ENCODE measurements at regions not wholly inside any gene's neighbourhood (a gene's known extent, or its start where the extent isn't known, plus 50 kb on each side); places are given as distances from the start of the nearest gene placed in this dataset.

DNA sequence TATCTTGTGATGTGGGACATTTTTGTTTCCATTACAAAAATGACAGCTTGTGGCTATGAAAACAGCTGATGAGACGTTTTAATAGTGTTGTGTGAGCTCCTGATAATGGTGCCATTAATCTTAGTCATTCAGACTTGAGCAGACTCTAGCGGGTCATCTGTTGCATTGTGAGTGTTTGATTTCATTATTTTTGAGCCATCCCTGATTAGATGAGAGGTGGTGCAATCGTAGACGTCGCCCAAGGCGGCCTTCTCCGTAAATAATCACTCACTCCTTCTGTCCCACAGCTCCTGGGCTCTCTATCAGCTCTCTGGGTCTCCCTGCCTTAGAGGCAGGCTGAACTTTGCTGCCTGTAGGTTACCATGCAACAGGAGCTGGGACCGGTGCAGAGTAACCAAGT lies 528.0 kb upstream of the SGCG start:
- Histone ChIP-seq H3K36me3 (ENCODE audit: control insufficient read depth, insufficient read depth, low read length) (no peaks in the 10 kb centered on the region), H3K27me3 (ENCODE audit: control insufficient read depth, insufficient read depth, low read length) (no peaks in the 10 kb centered on the region), H3K4me1 (ENCODE audit: control insufficient read depth, insufficient read depth, low read length) (no peaks in the 10 kb centered on the region), H3K9me3 (ENCODE audit: control insufficient read depth, insufficient read depth, low read depth, low read length) (no peaks in the 10 kb centered on the region), H3K27ac (ENCODE audit: low read length) (no peak overlapping the region), H3K4me3 (ENCODE audit: low read depth in 2 of 2, low read length in 2 of 2) (no peak overlapping the region)
- BruUV-seq (replicated peaks), result no TSS peak
- in situ Hi-C loops (cut with HindIII; ENCODE audit: low pct_unique_long_range_greater_than_20kb, low sequenced_read_pairs) (no loop called here), intact Hi-C loops (cut with micrococcal nuclease; ENCODE audit: unreplicated experiment) (no loop called here)
- ChIA-PET POLR2A (no interaction called here), CTCF (no interaction called here)
- ATAC-seq (no peak), DNase-seq (ENCODE audit: low read depth, low spot score) (no peak)
- no peak for TF ChIP-seq SIN3A (IDR thresholded peaks at IDR 0.05; ENCODE audit: borderline replicate concordance, insufficient read depth, low read depth, low read length)
- TF ChIP-seq TCF7L2 (IDR thresholded peaks at IDR 0.05; ENCODE audit: low read depth, low read length), result no peak
- TF ChIP-seq, protein P1, sequence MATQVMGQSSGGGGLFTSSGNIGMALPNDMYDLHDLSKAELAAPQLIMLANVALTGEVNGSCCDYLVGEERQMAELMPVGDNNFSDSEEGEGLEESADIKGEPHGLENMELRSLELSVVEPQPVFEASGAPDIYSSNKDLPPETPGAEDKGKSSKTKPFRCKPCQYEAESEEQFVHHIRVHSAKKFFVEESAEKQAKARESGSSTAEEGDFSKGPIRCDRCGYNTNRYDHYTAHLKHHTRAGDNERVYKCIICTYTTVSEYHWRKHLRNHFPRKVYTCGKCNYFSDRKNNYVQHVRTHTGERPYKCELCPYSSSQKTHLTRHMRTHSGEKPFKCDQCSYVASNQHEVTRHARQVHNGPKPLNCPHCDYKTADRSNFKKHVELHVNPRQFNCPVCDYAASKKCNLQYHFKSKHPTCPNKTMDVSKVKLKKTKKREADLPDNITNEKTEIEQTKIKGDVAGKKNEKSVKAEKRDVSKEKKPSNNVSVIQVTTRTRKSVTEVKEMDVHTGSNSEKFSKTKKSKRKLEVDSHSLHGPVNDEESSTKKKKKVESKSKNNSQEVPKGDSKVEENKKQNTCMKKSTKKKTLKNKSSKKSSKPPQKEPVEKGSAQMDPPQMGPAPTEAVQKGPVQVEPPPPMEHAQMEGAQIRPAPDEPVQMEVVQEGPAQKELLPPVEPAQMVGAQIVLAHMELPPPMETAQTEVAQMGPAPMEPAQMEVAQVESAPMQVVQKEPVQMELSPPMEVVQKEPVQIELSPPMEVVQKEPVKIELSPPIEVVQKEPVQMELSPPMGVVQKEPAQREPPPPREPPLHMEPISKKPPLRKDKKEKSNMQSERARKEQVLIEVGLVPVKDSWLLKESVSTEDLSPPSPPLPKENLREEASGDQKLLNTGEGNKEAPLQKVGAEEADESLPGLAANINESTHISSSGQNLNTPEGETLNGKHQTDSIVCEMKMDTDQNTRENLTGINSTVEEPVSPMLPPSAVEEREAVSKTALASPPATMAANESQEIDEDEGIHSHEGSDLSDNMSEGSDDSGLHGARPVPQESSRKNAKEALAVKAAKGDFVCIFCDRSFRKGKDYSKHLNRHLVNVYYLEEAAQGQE (IDR thresholded peaks at IDR 0.05; ENCODE audit: insufficient read depth in 1 of 2, low read depth in 2 of 2, low read length in 1 of 2), result no peak

GRCh38 chr13:22653866-22654265 lies 526.9 kb upstream of the SGCG start:
- in situ Hi-C loops (cut with HindIII; ENCODE audit: low pct_unique_long_range_greater_than_20kb, low sequenced_read_pairs), result no loop called here

More at GRCh38 chr13:22653866-22654265, 526.9 kb upstream of the SGCG start:
- TF ChIP-seq, protein P1 (IDR thresholded peaks at IDR 0.05; ENCODE audit: insufficient read depth in 1 of 2, low read depth in 2 of 2, low read length in 1 of 2), result no peak
- no peak for TF ChIP-seq POLR2AphosphoS5 (IDR thresholded peaks at IDR 0.05; ENCODE audit: low read depth, low read length)
- no peak for TF ChIP-seq SIN3A (IDR thresholded peaks at IDR 0.05; ENCODE audit: borderline replicate concordance, insufficient read depth, low read depth, low read length)
- TF ChIP-seq, protein P2, sequence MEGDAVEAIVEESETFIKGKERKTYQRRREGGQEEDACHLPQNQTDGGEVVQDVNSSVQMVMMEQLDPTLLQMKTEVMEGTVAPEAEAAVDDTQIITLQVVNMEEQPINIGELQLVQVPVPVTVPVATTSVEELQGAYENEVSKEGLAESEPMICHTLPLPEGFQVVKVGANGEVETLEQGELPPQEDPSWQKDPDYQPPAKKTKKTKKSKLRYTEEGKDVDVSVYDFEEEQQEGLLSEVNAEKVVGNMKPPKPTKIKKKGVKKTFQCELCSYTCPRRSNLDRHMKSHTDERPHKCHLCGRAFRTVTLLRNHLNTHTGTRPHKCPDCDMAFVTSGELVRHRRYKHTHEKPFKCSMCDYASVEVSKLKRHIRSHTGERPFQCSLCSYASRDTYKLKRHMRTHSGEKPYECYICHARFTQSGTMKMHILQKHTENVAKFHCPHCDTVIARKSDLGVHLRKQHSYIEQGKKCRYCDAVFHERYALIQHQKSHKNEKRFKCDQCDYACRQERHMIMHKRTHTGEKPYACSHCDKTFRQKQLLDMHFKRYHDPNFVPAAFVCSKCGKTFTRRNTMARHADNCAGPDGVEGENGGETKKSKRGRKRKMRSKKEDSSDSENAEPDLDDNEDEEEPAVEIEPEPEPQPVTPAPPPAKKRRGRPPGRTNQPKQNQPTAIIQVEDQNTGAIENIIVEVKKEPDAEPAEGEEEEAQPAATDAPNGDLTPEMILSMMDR (IDR thresholded peaks at IDR 0.05), result no peak
- no peak for TF ChIP-seq TCF7L2 (IDR thresholded peaks at IDR 0.05; ENCODE audit: low read depth, low read length)
- ATAC-seq, result no peak
- Histone ChIP-seq H3K27ac (ENCODE audit: low read length) (no peak overlapping the region), H3K4me1 (ENCODE audit: control insufficient read depth, insufficient read depth, low read length) (no peaks in the 10 kb centered on the region), H3K36me3 (ENCODE audit: control insufficient read depth, insufficient read depth, low read length) (no peaks in the 10 kb centered on the region), H3K4me3 (ENCODE audit: low read depth in 2 of 2, low read length in 2 of 2) (no peak overlapping the region), H3K27me3 (ENCODE audit: control insufficient read depth, insufficient read depth, low read length) (no peaks in the 10 kb centered on the region), H3K9me3 (ENCODE audit: control insufficient read depth, insufficient read depth, low read depth, low read length) (no peaks in the 10 kb centered on the region)
- ChIA-PET POLR2A (no interaction called here), CTCF (no interaction called here)
- intact Hi-C loops (cut with micrococcal nuclease; ENCODE audit: unreplicated experiment), result no loop called here
- no TSS peak for BruUV-seq (replicated peaks)
- no peak for DNase-seq (ENCODE audit: low read depth, low spot score)
